ENCODE measurements at regions not wholly inside any gene's neighbourhood (a gene's known extent, or its start where the extent isn't known, plus 50 kb on each side); places are given as distances from the start of the nearest gene placed in this dataset.

- TF ChIP-seq ZBTB33 (IDR thresholded peaks at IDR 0.05) (no peak), EZH2 (IDR thresholded peaks at IDR 0.05; ENCODE audit: borderline replicate concordance, control insufficient read depth, low read depth, low read length) (no peak), BCLAF1 (IDR thresholded peaks at IDR 0.05) (no peak), CEBPB (IDR thresholded peaks at IDR 0.05; ENCODE audit: borderline replicate concordance in 1 of 2, low read depth in 2 of 2, low read length in 2 of 2) (no peak), ZBTB11 (CRISPR knock-in tag; IDR thresholded peaks at IDR 0.05) (no peak), CHD2 (IDR thresholded peaks at IDR 0.05; ENCODE audit: borderline replicate concordance, low read depth, low read length) (no peak), SUZ12 (IDR thresholded peaks at IDR 0.05; ENCODE audit: unreplicated experiment) (no peak), REST (IDR thresholded peaks at IDR 0.05; ENCODE audit: low read depth, low read length) (no peak), ZNF687 (IDR thresholded peaks at IDR 0.05) (no peak), USF2 (IDR thresholded peaks at IDR 0.05; ENCODE audit: borderline replicate concordance, low read depth, low read length) (no peak)
These were observed 61.5 kb upstream of the POU2AF1 start (continued) for GRCh38 chr11:111440416-111441205.
